Prostate gland (tissue), 2 donors: ENCODE measurements at regions not wholly inside any gene's neighbourhood (a gene's known extent, or its start where the extent isn't known, plus 50 kb on each side); places are given as distances from the start of the nearest gene placed in this dataset.

ENCODE experiments used
- DNase-seq: peaks from one replicate; pipeline ENCODE4 v3.0.0-alpha.2; 2019; ENCODE audit warnings: low spot score
- H3K27ac ChIP-seq, 2 donors: fragments of 200-600 bp; sonication (generic); 2 replicates each; pipeline ENCODE4 v1.5.1; 2017 to 2019
- H3K27me3 ChIP-seq: fragments of 200-600 bp; sonication (generic); replicated peaks from 2 replicates; pipeline ENCODE4 v1.5.1; 2019; ENCODE audit not compliant: insufficient read depth
- H3K36me3 ChIP-seq, 2 donors: fragments of 200-600 bp; sonication (generic); 1 replicate in 1 of 2; 2 replicates in 1 of 2; pipeline versions ENCODE4 v1.5.1 to v1.8.1; 2017 to 2019
- H3K4me1 ChIP-seq: fragments of 200-600 bp; sonication (generic); replicated peaks from 2 replicates; pipeline ENCODE4 v1.5.1; 2019
- H3K4me3 ChIP-seq, 2 donors: fragments of 200-600 bp; sonication (generic); 2 replicates each; pipeline ENCODE4 v1.5.1; 2017 to 2019
- H3K9me3 ChIP-seq: fragments of 200-600 bp; sonication (generic); 2 replicates; pipeline ENCODE4 v1.5.1; 2017
- CTCF ChIP-seq, 4 experiments: fragments of 200-600 bp in 2 of 4; fragments of 450-650 bp in 2 of 4; sonication (generic) in 2 of 4; IDR thresholded peaks; 1 replicate in 3 of 4; 2 replicates in 1 of 4; pipeline ENCODE4 v1.5.1; 2016 to 2019; ENCODE audit warnings: antibody characterized with exemption in 4 of 4, mild to moderate bottlenecking in 2 of 4, moderate library complexity in 2 of 4
- POLR2A ChIP-seq: fragments of 450-650 bp; IDR thresholded peaks from one replicate; pipeline ENCODE4 v1.6.1; 2016; ENCODE audit warnings: antibody characterized with exemption, mild to moderate bottlenecking
- POLR2AphosphoS5 ChIP-seq: sonication (generic); formaldehyde crosslinking; IDR thresholded peaks from one replicate; pipeline ENCODE4 v1.6.1; 2017; ENCODE audit warnings: antibody characterized with exemption
- WGBS: methylation state at CpG from one replicate; pipeline ENCODE4 v1.1.5; 2018; 5-methylcytosine and 5-hydroxymethylcytosine counted together
- intact Hi-C: fragments of 100-400 bp; cut with DNase I; formaldehyde crosslinking; loops from one replicate; pipeline ENCODE4 v1.14.2; 2022

- TF ChIP-seq CTCF (IDR thresholded peaks at IDR 0.05) (no peak), POLR2A (no peak), POLR2AphosphoS5 (no peak)
- intact Hi-C loops, result no loop called here
- 90% methylated on average over 4 of the region's 4 CpGs for WGBS
- no peak for DNase-seq
- Histone ChIP-seq H3K36me3 (no peaks in the 10 kb centered on the region), H3K9me3 (no peaks in the 10 kb centered on the region), H3K4me3 (no peak overlapping the region), H3K4me1 (no peaks in the 10 kb centered on the region), H3K27me3 (no peaks in the 10 kb centered on the region), H3K27ac (no peak overlapping the region)
These were observed 151.0 kb downstream of the SH2D1A start for GRCh38 chrX:124497386-124497785.

GRCh38 chrX:124501586-124501985 lies 155.2 kb downstream of the SH2D1A start:
- WGBS, result 42% methylated on average over 5 of the region's 5 CpGs
- intact Hi-C loops, result no loop called here

GRCh38 chrX:124502166-124502565 lies 155.8 kb downstream of the SH2D1A start:
- WGBS, result 39% methylated on average over 2 of the region's 2 CpGs
- no peak overlapping the region for H3K4me3 ChIP-seq
- no peak overlapping the region for H3K27ac ChIP-seq
- H3K27me3 ChIP-seq, result no peaks in the 10 kb centered on the region
- no peaks in the 10 kb centered on the region for H3K9me3 ChIP-seq
- no peak for DNase-seq
- TF ChIP-seq POLR2AphosphoS5 (no peak), CTCF (IDR thresholded peaks at IDR 0.05) (no peak), POLR2A (no peak)
- H3K4me1 ChIP-seq, result no peaks in the 10 kb centered on the region
- no peaks in the 10 kb centered on the region for H3K36me3 ChIP-seq
- intact Hi-C loops, result no loop called here

More at GRCh38 chrX:124501586-124501985, 155.2 kb downstream of the SH2D1A start:
- Histone ChIP-seq H3K4me3 (no peak overlapping the region), H3K36me3 (no peaks in the 10 kb centered on the region), H3K27ac (no peak overlapping the region), H3K4me1 (no peaks in the 10 kb centered on the region), H3K9me3 (no peaks in the 10 kb centered on the region), H3K27me3 (no peaks in the 10 kb centered on the region)
- DNase-seq, result no peak
- TF ChIP-seq POLR2AphosphoS5 (no peak), POLR2A (no peak), CTCF (IDR thresholded peaks at IDR 0.05) (no peak)

- TF ChIP-seq CTCF (IDR thresholded peaks at IDR 0.05) (no peak), POLR2A (no peak), POLR2AphosphoS5 (no peak)
- 98% methylated on average over 3 of the region's 3 CpGs for WGBS
- Histone ChIP-seq H3K36me3 (no peaks in the 10 kb centered on the region), H3K9me3 (no peaks in the 10 kb centered on the region), H3K4me3 (no peak overlapping the region), H3K27ac (no peak overlapping the region), H3K4me1 (no peaks in the 10 kb centered on the region), H3K27me3 (no peaks in the 10 kb centered on the region)
- DNase-seq, result no peak
- intact Hi-C loops, result no loop called here
These were observed 156.2 kb downstream of the SH2D1A start for GRCh38 chrX:124502599-124502998.

GRCh38 chrX:124504111-124504983 lies 158.0 kb downstream of the SH2D1A start:
- WGBS, result 71% methylated on average over 7 of the region's 7 CpGs
- DNase-seq, result no peak
- TF ChIP-seq POLR2A (no peak), CTCF (IDR thresholded peaks at IDR 0.05) (no peak), POLR2AphosphoS5 (no peak)

More at GRCh38 chrX:124504111-124504983, 158.0 kb downstream of the SH2D1A start:
- no peak overlapping the region for H3K4me3 ChIP-seq
- no peaks in the 10 kb centered on the region for H3K27me3 ChIP-seq
- H3K27ac ChIP-seq, result no peak overlapping the region
- intact Hi-C loops, result no loop called here
- no peaks in the 10 kb centered on the region for H3K36me3 ChIP-seq
- H3K9me3 ChIP-seq, result no peaks in the 10 kb centered on the region
- no peaks in the 10 kb centered on the region for H3K4me1 ChIP-seq
